Hepatocyte (in vitro differentiated cells): ENCODE measurements at regions not wholly inside any gene's neighbourhood (a gene's known extent, or its start where the extent isn't known, plus 50 kb on each side); places are given as distances from the start of the nearest gene placed in this dataset.

Source experiments
- CTCF ChIP-seq: fragments of 200-600 bp; sonication (generic); IDR thresholded peaks from 2 replicates; pipeline ENCODE4 v1.5.1; 2016; ENCODE audit warnings: antibody characterized with exemption, mild to moderate bottlenecking; ENCODE audit not compliant: poor library complexity
- EZH2 ChIP-seq: fragments of 200-600 bp; sonication (generic); IDR thresholded peaks from 2 replicates; pipeline ENCODE4 v1.6.1; 2016; ENCODE audit warnings: antibody characterized with exemption, mild to moderate bottlenecking, borderline replicate concordance
- EZH2phosphoT487 ChIP-seq: fragments of 200-600 bp; sonication (generic); IDR thresholded peaks from one replicate; pipeline ENCODE4 v1.6.1; 2018; ENCODE audit warnings: antibody characterized with exemption, mild to moderate bottlenecking, low read depth, moderate library complexity; ENCODE audit not compliant: unreplicated experiment, severe bottlenecking

GRCh38 chrX:7515681-7516413 is 327.1 kb upstream of the VCX start:
- TF ChIP-seq CTCF, result no peak
- TF ChIP-seq EZH2phosphoT487, result no peak
- no peak for TF ChIP-seq EZH2
